Esophagus muscularis mucosa (tissue), 4 donors: ENCODE measurements at regions not wholly inside any gene's neighbourhood (a gene's known extent, or its start where the extent isn't known, plus 50 kb on each side); places are given as distances from the start of the nearest gene placed in this dataset.

Experiments used
- DNase-seq: peaks from one replicate; pipeline ENCODE4 v3.0.0-alpha.2; 2017; ENCODE audit errors: extremely low spot score
- H3K27ac ChIP-seq, 4 donors: fragments of 200-600 bp; sonication (generic); replicated peaks in 1 of 4; 1 replicate in 3 of 4; 2 replicates in 1 of 4; pipeline ENCODE4 v1.5.1; 2016 to 2019; ENCODE audit warnings: mild to moderate bottlenecking in 1 of 4
- H3K27me3 ChIP-seq, 4 donors: fragments of 200-600 bp; sonication (generic); one replicate each; pipeline versions ENCODE4 v1.5.1 to v1.6.0; 2016 to 2019
- H3K36me3 ChIP-seq, 4 donors: fragments of 200-600 bp; sonication (generic); one replicate each; pipeline ENCODE4 v1.5.1; 2016 to 2019
- H3K4me1 ChIP-seq, 4 donors: fragments of 200-600 bp; sonication (generic); one replicate each; pipeline ENCODE4 v1.5.1; 2016 to 2019
- H3K4me3 ChIP-seq, 4 donors: fragments of 200-600 bp; sonication (generic); 1 replicate in 2 of 4; 2 replicates in 2 of 4; pipeline ENCODE4 v1.5.1; 2016 to 2019; ENCODE audit warnings: mild to moderate bottlenecking in 4 of 4, moderate library complexity in 1 of 4
- H3K9me3 ChIP-seq, 4 donors: fragments of 200-600 bp; sonication (generic); 1 replicate in 3 of 4; 2 replicates in 1 of 4; pipeline ENCODE4 v1.5.1; 2016 to 2019
- CTCF ChIP-seq, 3 experiments: fragments of 200-600 bp in 2 of 3; fragments of 450-650 bp in 1 of 3; sonication (generic) in 2 of 3; IDR thresholded peaks; one replicate each; pipeline ENCODE4 v1.5.1; 2017 to 2019; ENCODE audit warnings: antibody characterized with exemption in 3 of 3, mild to moderate bottlenecking in 2 of 3, moderate library complexity in 1 of 3
- EP300 ChIP-seq: sonication (generic); formaldehyde crosslinking; IDR thresholded peaks from one replicate; pipeline ENCODE4 v1.6.1; 2017; ENCODE audit warnings: antibody characterized with exemption
- POLR2A ChIP-seq: fragments of 450-650 bp; IDR thresholded peaks from one replicate; pipeline ENCODE4 v1.6.1; 2017; ENCODE audit warnings: antibody characterized with exemption, moderate library complexity, mild to moderate bottlenecking, low read depth
- POLR2AphosphoS5 ChIP-seq, 2 donors: sonication (generic); formaldehyde crosslinking; IDR thresholded peaks; one replicate each; pipeline ENCODE4 v1.6.1; 2017; ENCODE audit warnings: antibody characterized with exemption in 2 of 2
- WGBS: methylation state at CpG from one replicate; pipeline ENCODE4 v1.1.5; 2018; 5-methylcytosine and 5-hydroxymethylcytosine counted together
- intact Hi-C: fragments of 100-400 bp; cut with DNase I; formaldehyde crosslinking; loops from one replicate; pipeline ENCODE4 v1.15.1; 2023

GRCh38 chr9:106146066-106146840 is 451.9 kb downstream of the TMEM38B start:
- no peak for TF ChIP-seq CTCF (IDR thresholded peaks at IDR 0.05)
- no peak for TF ChIP-seq EP300
- TF ChIP-seq POLR2A = no peak
- no peak for TF ChIP-seq POLR2AphosphoS5 (IDR thresholded peaks at IDR 0.05)
- H3K27ac ChIP-seq = no peak overlapping the region
- no peaks in the 10 kb centered on the region for H3K9me3 ChIP-seq
- DNase-seq = no peak
- 33% methylated on average over 6 of the region's 6 CpGs for WGBS
- H3K4me3 ChIP-seq = no peak overlapping the region
- intact Hi-C loops = no loop called here
- H3K4me1 ChIP-seq = peaks cover 0 to 8% (median 0%) of the 10 kb centered on the region in 4 donors
- H3K27me3 ChIP-seq = no peaks in the 10 kb centered on the region
- no peaks in the 10 kb centered on the region for H3K36me3 ChIP-seq

GRCh38 chr9:106146886-106147285 is 452.5 kb downstream of the TMEM38B start:
- no peak for TF ChIP-seq POLR2A
- TF ChIP-seq EP300 = no peak
- no peak for TF ChIP-seq CTCF (IDR thresholded peaks at IDR 0.05)
- no peak for TF ChIP-seq POLR2AphosphoS5 (IDR thresholded peaks at IDR 0.05)
- Histone ChIP-seq H3K36me3 (no peaks in the 10 kb centered on the region), H3K27ac (no peak overlapping the region), H3K27me3 (no peaks in the 10 kb centered on the region), H3K9me3 (no peaks in the 10 kb centered on the region), H3K4me3 (no peak overlapping the region), H3K4me1 (peaks cover 0 to 8% (median 0%) of the 10 kb centered on the region in 4 donors)
- DNase-seq = no peak
- intact Hi-C loops = no loop called here

GRCh38 chr9:106149956-106150355 is 455.6 kb downstream of the TMEM38B start:
- TF ChIP-seq POLR2AphosphoS5 (IDR thresholded peaks at IDR 0.05) = no peak
- no peak for TF ChIP-seq POLR2A
- no peak for TF ChIP-seq EP300
- Histone ChIP-seq H3K9me3 (no peaks in the 10 kb centered on the region), H3K27me3 (no peaks in the 10 kb centered on the region), H3K4me1 (peaks cover 0 to 8% (median 0%) of the 10 kb centered on the region in 4 donors), H3K4me3 (no peak overlapping the region), H3K36me3 (no peaks in the 10 kb centered on the region), H3K27ac (no peak overlapping the region)
- intact Hi-C loops = no loop called here
- no peak for DNase-seq
- WGBS = 69% methylated on average over 1 of the region's 1 CpG

- intact Hi-C loops = no loop called here
- WGBS = 27% methylated on average over 1 of the region's 1 CpG
- Histone ChIP-seq H3K27ac (no peak overlapping the region), H3K9me3 (no peaks in the 10 kb centered on the region), H3K27me3 (no peaks in the 10 kb centered on the region), H3K4me1 (no peaks in the 10 kb centered on the region), H3K4me3 (no peak overlapping the region), H3K36me3 (no peaks in the 10 kb centered on the region)
- TF ChIP-seq EP300 (no peak), POLR2AphosphoS5 (IDR thresholded peaks at IDR 0.05) (no peak), POLR2A (no peak), CTCF (IDR thresholded peaks at IDR 0.05) (no peak)
- no peak for DNase-seq
These were observed 462.1 kb downstream of the TMEM38B start for GRCh38 chr9:106156465-106156864.

- Histone ChIP-seq H3K4me1 (no peaks in the 10 kb centered on the region), H3K27me3 (no peaks in the 10 kb centered on the region), H3K9me3 (no peaks in the 10 kb centered on the region), H3K36me3 (no peaks in the 10 kb centered on the region), H3K27ac (no peak overlapping the region), H3K4me3 (no peak overlapping the region)
- WGBS = 90% methylated on average over 1 of the region's 1 CpG
- intact Hi-C loops = no loop called here
- no peak for TF ChIP-seq POLR2AphosphoS5 (IDR thresholded peaks at IDR 0.05)
- TF ChIP-seq POLR2A = no peak
- TF ChIP-seq EP300 = no peak
- no peak for TF ChIP-seq CTCF (IDR thresholded peaks at IDR 0.05)
- DNase-seq = no peak
These were observed 477.9 kb downstream of the TMEM38B start for GRCh38 chr9:106172265-106172664.
